Stimulated activated CD4-positive, alpha-beta T cell treated with anti-CD3 and anti-CD28 coated beads, Interleukin-12 subunit alpha, Interleukin-12 subunit beta, amount 100 ng/mL, for 4 hours (primary cell): ENCODE measurements at regions not wholly inside any gene's neighbourhood (a gene's known extent, or its start where the extent isn't known, plus 50 kb on each side); places are given as distances from the start of the nearest gene placed in this dataset.
"Not testable (repeated sequence)": the region's sequence is repeated elsewhere in the genome, so short reads cannot be mapped to it uniquely, and the experiment has no call there.

Experiments used
- DNase-seq: peaks from one replicate; pipeline ENCODE4 v3.0.0-alpha.2; 2020

DNA sequence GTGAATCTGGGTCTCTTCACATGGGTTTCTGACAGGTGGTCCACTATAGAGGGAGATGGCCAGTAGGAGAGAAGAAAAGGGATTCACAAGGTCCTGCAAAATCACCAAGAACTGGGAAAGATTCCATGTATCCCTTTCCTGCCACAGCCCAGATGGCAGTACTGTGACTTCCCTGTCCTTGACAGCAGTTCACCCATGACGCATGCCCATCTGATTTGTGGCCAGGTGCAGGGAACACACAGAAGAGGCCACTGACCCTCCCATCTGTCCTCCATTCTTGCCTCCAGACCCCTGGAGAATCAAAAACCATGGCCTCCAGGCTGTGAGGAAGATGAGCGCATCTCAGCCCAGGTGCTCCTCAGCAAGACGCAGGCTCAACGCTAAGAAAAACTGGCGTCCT lies 183.1 kb upstream of the RREB1 start:
- no peak for DNase-seq

DNA sequence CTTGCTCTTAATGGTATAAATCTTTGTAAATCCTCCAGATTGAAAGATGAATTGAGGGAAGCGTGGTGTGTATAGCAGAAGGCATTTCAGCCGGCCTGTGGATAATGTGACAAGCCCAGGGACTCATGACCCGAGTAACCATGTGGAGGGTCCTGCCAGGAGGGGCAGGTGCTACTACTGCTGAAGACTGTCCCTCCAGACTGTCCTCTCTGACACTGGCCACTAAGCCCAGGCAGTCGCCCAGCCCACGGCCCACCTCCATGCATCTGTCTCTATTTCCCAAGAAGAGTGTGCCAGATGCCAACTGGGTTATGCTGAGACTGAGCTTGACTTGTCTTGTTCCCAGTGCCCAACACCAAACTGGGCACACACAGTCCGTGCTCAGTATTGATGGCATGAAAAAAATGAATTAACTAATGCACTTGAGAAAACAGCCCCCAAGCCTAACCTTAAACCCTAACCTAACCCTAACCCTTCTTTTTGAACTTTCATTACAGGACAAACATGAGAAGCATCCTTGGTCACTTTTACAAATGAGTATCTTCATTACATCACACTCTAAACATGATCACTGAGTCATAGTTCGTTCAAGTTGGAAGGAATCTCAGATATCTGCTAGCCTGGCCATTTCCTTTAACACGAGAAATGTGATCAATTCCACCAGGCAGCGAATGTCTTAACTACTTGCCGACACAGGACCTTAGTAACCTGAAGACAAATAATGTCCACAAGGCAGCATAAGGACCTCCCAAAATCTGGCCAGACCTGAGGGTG lies 182.2 kb upstream of the RREB1 start:
- DNase-seq: no peak

DNA sequence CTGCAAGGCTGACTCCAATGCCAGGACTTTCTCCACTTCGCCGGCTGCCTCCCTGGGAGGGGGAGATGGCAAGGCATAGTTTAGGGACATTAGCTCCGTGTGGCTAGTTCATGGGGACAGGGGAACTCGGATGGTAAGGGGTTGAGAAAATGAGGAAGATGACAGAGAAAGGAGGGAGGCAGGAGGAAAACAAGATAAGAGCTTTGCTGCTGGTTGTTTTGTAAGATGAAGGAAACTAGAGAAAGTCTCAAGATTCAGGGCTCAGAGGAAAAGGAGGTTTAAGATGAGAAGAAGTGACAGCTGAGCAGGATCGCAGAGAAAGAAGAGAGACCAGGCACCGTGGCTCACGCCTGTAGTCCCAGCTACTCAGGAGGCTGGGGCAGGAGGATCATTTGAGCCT lies 180.9 kb upstream of the RREB1 start:
- DNase-seq: no peak

GRCh38 chr6:6927521-6928361 lies 180.0 kb upstream of the RREB1 start:
- no peak for DNase-seq

DNA sequence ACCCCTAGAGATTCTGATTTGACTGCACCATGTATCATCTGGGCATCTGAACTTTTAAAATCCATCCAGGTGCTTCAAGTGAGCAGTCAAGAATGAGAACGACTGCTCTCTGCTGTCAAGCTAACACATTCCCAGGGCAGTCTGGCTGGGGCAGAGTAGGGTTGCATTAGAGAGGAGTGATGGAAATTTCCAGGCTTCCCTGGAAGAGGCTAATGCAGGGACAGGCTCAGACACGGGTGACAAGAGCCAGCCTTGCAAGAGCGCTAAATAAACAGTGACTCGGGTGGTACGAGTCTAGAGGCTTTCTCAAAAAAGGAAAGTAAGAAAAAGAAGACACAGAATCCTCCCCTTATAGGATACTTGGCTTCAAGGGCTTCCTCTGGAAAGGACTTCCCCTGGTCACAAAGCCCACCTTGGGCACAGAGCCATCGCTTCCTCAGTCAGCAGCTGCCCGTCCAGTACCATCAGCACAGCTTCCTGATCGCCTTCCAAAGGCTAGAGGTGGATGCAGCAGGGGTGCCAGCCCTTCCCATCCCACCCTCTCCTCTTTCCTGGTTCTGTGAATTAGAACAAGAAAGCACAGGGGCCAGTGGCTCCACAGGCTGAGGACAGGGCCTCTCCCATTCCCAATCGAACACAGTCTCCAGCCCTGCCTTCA lies 177.4 kb upstream of the RREB1 start:
- no peak for DNase-seq

DNA sequence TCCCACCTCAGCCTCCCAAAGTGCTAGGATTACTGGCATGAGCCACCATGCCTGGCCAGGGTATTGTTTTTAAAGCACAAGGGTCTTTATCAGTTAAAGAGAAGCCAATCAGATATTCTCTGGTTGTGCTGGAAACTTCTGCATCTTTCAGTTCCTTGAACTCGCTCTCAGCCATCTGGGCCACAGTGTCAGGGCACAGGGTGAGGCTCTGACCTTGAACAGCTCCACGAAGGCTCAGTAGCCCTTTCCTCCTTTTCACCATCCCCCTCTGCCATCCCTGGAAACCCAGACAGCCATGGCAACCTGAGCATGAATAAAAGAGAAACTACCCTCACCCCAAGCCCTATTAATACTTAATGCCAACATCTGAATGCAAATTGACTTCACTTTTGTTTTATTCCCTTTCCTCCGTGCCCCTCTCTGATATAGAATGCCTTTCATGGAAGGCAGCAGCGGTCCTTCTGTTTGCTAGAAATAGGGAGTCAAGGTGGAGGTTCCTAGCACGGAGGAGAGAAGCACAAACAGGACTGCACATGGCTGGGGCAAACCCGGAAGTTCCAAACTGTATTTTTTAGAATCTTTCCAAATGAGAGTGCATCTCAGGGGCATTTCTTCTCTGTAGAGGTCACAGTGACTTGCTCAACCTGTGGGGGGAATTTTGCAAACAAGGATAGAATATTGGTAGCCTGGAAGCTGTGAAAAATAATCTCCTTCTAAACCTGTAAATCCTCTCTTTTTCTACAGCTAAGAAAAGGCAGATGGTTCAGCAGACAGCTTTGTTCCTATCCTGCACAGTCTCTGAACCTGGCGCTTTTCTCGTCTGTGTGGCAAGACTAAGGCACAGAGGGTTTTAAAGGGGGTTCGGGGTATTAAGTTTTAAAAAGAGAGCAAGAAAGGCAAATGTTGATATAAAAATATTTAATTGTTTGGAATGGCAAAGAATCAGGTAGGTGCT lies 176.4 kb upstream of the RREB1 start:
- no peak for DNase-seq

- no peak for DNase-seq
Observed at GRCh38 chr6:6932341-6932740, 175.4 kb upstream of the RREB1 start.

DNA sequence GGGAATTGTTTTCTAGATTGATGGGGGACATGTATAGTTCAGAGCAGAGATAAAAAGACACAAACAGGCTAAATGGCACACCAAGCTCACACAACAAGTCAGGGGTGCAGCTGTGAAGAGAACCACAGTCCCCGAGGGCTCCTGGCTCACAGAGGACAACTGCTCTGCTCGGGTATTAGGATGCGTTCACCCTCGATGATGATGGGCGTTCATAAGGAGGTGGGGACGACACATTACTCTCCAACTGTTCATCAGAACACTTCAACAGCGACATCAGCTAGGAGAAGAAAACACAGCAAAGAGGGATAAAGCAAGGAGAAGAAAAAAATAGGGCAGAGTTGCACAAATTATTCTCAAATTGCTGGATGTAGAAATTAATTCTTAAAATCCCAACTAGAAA lies 174.8 kb upstream of the RREB1 start:
- no peak for DNase-seq

DNA sequence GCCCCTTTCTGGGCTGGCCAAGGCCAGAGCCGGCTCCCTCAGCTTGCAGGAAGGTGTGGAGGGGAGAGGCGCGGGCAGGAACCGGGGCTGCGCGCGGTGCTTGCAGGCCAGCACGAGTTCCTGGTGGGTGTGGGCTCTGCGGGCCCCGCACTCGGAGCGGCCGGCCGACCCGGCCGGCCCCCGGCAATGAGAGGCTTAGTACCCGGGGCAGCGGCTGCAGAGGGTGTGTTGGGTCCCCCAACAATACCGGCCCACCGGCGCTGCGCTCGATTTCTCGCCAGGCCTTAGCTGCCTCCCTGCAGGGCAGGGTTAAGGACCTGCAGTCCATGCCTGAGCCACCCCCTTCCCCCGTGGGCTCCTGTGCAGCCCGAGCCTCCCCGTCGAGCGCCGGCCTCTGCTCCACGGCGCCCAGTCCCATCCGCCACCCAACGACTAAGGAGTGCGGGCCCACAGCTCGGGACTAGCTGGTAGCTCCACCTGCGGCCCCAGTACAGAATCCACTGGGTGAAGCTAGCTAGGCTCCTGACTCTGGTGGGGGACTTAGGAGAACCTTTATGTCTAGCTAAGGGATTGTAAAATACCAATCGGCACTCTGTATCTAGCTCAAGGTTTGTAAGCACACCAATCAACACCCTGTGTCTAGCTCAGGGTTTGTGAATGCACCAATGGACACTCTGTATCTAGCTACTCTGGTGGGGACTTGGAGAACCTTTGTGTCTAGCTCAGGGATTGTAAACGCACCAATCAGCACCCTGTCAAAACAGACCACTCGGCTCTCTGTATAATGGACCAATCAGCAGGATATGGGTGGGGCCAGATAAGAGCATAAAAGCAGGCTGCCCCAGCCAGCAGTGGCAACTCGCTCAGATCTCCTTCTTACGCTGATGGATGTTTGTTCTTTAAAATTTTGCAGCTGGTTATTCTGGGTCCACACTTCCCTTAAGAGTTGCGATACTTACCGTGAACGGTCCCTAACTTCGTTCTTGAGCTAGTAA lies 167.4 kb upstream of the RREB1 start:
- no peak for DNase-seq

- no peak for DNase-seq
Observed at GRCh38 chr6:6941201-6941600, 166.6 kb upstream of the RREB1 start.

GRCh38 chr6:6942091-6942490 lies 165.7 kb upstream of the RREB1 start:
- DNase-seq: no peak

DNA sequence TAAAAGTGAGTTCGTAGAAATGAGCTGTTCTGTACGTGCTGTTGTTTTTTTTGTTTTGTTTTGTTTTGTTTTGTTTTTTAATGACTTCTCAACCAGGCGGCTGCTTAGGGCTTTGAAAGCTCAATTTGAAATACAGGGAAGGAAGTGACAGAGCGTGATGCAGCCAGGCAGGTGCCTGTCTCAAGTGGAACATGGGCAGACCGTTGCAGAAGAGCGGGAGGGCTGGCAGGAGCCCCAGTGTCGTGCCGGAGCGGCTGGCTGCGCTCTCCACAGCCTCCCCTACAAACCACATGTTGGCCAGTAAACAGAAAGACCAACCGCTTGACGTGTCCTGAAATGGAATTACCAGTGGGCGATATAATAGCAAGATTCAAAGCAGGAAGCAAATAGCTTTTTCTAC lies 164.9 kb upstream of the RREB1 start:
- no peak for DNase-seq

- DNase-seq: no peak
Observed at GRCh38 chr6:6943421-6943820, 164.3 kb upstream of the RREB1 start.

DNA sequence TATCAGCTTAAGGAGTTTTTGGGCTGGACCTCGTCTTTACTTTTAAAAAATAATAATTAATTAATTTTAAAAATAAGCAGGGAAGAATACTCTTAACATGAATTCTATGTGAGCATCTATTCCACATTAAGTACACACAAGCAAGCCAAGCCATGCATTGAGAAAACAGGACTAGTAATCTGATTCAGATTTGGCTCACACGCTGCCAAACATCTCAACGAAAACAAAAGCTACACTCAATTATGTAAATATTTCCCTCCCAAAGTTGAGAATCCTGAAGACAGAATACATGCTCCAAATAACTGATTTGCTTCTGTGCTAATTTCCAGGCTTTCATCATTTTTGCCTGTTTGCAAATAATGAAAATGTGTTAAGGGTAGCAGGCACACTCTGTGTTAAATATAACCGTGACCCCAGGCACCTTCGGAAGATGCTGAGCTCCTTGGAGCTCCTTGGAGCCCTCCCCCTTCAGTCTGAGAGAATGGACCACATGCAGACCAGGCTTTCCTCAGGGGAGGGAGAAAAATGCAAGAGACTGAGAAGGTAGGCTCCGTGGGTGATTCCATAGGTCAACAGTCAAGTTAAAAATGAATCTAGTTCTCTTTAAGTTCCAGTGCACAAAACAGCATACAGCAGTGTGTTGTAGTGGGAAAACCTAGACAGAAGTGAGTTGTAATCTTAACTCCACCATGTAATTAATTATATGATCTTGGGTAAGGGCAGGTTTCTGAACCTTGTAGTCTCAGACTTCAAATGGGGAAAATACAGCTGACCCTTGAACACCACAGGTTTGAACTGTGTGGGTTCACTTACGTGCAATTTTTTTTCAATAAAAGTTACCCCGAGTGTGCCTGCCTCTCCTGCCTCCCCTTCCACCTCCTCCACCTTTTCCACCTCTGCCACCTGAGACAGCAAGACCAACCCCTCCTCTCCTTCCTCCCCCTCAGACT lies 161.3 kb upstream of the RREB1 start:
- DNase-seq: no peak

- no peak for DNase-seq
Observed at GRCh38 chr6:6950373-6951145, 157.2 kb upstream of the RREB1 start.

DNA sequence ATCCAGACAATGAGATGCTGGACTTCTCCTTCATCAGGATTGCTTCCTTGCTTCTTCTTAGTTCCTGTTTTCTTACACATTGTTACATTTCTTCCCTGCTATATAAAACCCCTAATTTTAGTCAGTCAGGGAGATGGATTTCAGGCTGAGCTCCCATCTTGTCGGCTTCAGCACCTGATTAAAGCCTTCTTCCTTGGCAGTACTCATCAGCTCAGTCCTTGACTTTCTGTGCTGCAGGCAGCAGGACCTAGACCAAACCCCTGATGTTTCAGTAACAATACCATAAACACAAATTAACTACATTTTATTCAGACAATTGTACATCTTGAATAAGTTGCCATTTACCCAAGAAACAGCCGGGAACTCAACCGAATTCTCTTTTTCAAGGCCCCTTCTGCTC lies 156.4 kb upstream of the RREB1 start:
- no peak for DNase-seq

GRCh38 chr6:6952484-6952883 lies 155.3 kb upstream of the RREB1 start:
- no peak for DNase-seq

GRCh38 chr6:6952927-6953326 lies 154.8 kb upstream of the RREB1 start:
- DNase-seq: not testable (repeated sequence)

DNA sequence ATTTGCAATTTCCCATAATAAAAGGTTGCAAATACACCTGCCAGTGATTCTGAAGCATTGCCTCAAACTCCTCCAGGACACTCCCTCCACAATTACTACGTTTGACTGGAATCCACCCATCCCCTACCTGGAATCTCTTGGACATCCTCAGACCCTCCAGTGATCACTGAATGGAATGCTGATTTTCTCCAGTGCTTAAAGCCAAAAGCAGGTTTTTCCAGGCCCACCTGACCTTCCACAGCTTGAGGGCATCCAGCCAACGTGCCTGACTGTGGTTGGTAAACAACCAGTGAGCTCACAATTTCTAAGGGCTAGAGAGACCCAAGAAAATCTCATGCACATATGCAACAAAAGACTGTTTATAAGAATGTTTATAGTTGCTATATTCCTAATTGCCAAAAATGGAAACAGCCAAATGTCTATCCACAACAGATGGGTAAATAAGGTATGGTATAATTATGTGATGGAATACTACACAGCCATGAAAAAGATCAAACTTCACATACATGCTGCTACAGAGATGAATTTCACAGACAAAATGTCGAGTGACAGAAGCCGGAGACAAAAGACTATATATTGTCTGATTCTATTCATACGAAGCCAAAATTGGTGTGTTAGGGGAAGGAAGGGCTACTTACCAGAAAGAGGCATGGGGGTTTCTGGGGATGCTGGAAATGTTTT lies 147.1 kb upstream of the RREB1 start:
- DNase-seq: no peak
